H1 (cell line): ENCODE measurements at regions not wholly inside any gene's neighbourhood (a gene's known extent, or its start where the extent isn't known, plus 50 kb on each side); places are given as distances from the start of the nearest gene placed in this dataset.

ENCODE experiments used
- EGR1 ChIP-seq: IDR thresholded peaks from 2 replicates; pipeline ENCODE4 v1.6.1; 2011; ENCODE audit warnings: low read depth, low read length, borderline replicate concordance
- HDAC2 ChIP-seq, 2 experiments: fragments of 300-600 bp in 1 of 2; sonication (generic) in 1 of 2; IDR thresholded peaks; 2 replicates each; pipeline ENCODE4 v1.6.1; 2011 to 2012; ENCODE audit warnings: low read depth in 2 of 2, low read length in 2 of 2, mild to moderate bottlenecking in 2 of 2, moderate library complexity in 2 of 2, borderline replicate concordance in 1 of 2, inconsistent platforms in 1 of 2
- YY1 ChIP-seq: IDR thresholded peaks from 2 replicates; pipeline ENCODE4 v1.6.1; 2011; ENCODE audit warnings: low read depth, mild to moderate bottlenecking, low read length

DNA sequence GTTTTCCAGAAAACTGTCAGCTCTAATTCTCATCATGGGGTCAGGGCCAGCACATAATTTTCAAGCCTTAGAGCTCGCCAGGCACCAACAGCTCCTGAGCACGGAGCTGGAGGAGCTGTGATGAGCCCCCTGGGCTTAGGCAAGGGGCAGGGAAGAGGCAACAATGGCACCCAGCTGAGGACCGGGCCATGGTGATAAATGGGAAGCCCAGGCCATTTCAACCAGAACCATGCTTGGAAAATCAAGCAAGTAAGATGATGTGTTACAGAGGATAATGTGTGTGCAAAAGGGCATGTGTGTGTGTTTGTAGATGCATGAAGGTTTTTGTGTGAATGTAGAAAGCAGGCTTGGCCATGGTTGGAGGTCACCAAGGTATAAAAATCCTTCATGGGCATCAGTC, 66.8 kb upstream of the UBAC2 start:
- TF ChIP-seq YY1 (no peak), HDAC2 (IDR thresholded peaks at IDR 0.05; ENCODE audit: borderline replicate concordance in 1 of 2, low read depth in 2 of 2, low read length in 2 of 2) (no peak), EGR1 (no peak)
